OCI-LY3 (cell line): ENCODE measurements at regions not wholly inside any gene's neighbourhood (a gene's known extent, or its start where the extent isn't known, plus 50 kb on each side); places are given as distances from the start of the nearest gene placed in this dataset.

Experiments
- EZH2phosphoT487 ChIP-seq: fragments of 200-600 bp; shearing (Covaris generic); IDR thresholded peaks from 2 replicates; pipeline ENCODE4 v1.6.1; 2018; ENCODE audit warnings: antibody characterized with exemption, mixed run types, low read depth
- TF ChIP-seq, protein P1 (sequence below): fragments of 200-600, 300-600 bp; sonication (generic); IDR thresholded peaks from 2 replicates; pipeline ENCODE4 v1.5.1; 2014; ENCODE audit warnings: antibody characterized with exemption, low read length, low read depth

DNA sequence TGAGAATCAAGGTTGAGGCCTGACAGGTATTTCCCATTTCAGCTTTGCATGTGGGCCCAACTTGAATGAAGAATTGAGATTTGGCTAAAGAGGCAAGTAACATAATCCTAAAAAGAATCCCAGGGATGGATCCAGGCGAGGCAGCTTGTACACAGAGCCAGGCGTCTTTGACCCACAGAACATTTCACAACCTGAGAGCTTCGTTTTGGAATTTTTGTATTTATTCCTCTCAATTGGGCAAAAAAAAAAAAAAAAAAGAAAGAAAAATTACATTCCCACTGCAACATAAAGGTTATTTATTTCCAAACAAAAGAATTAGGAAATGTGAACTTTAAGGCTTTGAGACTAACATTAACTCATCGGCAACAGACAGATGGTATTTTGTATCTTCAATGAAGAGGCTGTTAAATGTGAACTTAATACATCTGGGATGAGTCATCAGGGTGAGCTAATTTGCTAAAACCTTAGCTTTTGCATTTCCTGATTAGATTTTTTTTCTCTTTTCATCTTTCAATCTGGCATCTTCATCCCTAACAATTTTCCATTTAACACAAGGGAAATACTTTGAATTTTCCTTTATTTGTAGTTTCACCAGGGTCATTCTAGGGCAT is 478.5 kb upstream of the TNP1 start:
- TF ChIP-seq, protein P1, sequence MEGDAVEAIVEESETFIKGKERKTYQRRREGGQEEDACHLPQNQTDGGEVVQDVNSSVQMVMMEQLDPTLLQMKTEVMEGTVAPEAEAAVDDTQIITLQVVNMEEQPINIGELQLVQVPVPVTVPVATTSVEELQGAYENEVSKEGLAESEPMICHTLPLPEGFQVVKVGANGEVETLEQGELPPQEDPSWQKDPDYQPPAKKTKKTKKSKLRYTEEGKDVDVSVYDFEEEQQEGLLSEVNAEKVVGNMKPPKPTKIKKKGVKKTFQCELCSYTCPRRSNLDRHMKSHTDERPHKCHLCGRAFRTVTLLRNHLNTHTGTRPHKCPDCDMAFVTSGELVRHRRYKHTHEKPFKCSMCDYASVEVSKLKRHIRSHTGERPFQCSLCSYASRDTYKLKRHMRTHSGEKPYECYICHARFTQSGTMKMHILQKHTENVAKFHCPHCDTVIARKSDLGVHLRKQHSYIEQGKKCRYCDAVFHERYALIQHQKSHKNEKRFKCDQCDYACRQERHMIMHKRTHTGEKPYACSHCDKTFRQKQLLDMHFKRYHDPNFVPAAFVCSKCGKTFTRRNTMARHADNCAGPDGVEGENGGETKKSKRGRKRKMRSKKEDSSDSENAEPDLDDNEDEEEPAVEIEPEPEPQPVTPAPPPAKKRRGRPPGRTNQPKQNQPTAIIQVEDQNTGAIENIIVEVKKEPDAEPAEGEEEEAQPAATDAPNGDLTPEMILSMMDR: no peak
- no peak for TF ChIP-seq EZH2phosphoT487
